ENCODE measurements at regions not wholly inside any gene's neighbourhood (a gene's known extent, or its start where the extent isn't known, plus 50 kb on each side); places are given as distances from the start of the nearest gene placed in this dataset.

DNA sequence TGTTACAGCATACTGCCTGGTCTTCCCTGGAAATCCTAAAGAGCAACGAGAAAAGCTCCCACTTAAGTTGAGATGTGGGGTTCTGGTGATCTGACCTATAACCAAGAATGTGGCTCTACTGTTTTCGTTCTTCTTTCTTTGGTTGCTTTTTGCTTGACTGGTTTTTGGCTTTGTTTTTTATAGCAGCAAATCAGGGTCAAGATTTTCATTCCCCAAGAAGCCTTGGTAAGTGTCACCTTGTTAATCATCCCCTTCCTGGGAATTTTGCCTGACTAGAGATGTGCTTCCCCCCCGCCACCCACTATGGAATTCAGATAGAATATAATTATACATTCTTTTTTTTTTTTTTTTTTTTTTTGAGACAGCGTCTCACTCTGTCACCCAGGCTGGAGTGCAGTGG, 116.7 kb upstream of the FOXN3 start:
- TF ChIP-seq, protein P1, sequence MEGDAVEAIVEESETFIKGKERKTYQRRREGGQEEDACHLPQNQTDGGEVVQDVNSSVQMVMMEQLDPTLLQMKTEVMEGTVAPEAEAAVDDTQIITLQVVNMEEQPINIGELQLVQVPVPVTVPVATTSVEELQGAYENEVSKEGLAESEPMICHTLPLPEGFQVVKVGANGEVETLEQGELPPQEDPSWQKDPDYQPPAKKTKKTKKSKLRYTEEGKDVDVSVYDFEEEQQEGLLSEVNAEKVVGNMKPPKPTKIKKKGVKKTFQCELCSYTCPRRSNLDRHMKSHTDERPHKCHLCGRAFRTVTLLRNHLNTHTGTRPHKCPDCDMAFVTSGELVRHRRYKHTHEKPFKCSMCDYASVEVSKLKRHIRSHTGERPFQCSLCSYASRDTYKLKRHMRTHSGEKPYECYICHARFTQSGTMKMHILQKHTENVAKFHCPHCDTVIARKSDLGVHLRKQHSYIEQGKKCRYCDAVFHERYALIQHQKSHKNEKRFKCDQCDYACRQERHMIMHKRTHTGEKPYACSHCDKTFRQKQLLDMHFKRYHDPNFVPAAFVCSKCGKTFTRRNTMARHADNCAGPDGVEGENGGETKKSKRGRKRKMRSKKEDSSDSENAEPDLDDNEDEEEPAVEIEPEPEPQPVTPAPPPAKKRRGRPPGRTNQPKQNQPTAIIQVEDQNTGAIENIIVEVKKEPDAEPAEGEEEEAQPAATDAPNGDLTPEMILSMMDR (IDR thresholded peaks at IDR 0.05), result no peak
- no peak for TF ChIP-seq POLR2A (IDR thresholded peaks at IDR 0.05)

All from heart left ventricle (tissue), 13 donors.